ENCODE measurements at regions not wholly inside any gene's neighbourhood (a gene's known extent, or its start where the extent isn't known, plus 50 kb on each side); places are given as distances from the start of the nearest gene placed in this dataset.
A peak's percentile ranks its signal among the peaks of the same experiment; 100 is the strongest.
"Not testable (repeated sequence)": the region's sequence is repeated elsewhere in the genome, so short reads cannot be mapped to it uniquely, and the experiment has no call there.

- no peak for TF ChIP-seq CTCF (IDR thresholded peaks at IDR 0.05; ENCODE audit: low read depth, low read length)
- DNase-seq (ENCODE audit: low read depth, low spot score), result peak; percentile 28
- in situ Hi-C loops (cut with HindIII; ENCODE audit: low sequenced_read_pairs), result no loop called here
- H3K4me3 ChIP-seq (ENCODE audit: low read depth, low read length), result no peak overlapping the region
These were observed 66.0 kb upstream of the FAT1 start for GRCh38 chr4:186789651-186790050.

- in situ Hi-C loops (cut with HindIII; ENCODE audit: low sequenced_read_pairs), result no loop called here
- TF ChIP-seq CTCF (IDR thresholded peaks at IDR 0.05; ENCODE audit: low read depth, low read length), result no peak
- DNase-seq (ENCODE audit: low read depth, low spot score), result peak; percentile 37
- no peak overlapping the region for H3K4me3 ChIP-seq (ENCODE audit: low read depth, low read length)
These were observed 67.0 kb upstream of the FAT1 start for GRCh38 chr4:186790630-186791029.

- in situ Hi-C loops (cut with HindIII; ENCODE audit: low sequenced_read_pairs), result no loop called here
- H3K4me3 ChIP-seq (ENCODE audit: low read depth, low read length), result no peak overlapping the region
- peak; percentile 69 for DNase-seq (ENCODE audit: low read depth, low spot score)
- TF ChIP-seq CTCF (IDR thresholded peaks at IDR 0.05; ENCODE audit: low read depth, low read length), result no peak
These were observed 69.2 kb upstream of the FAT1 start for GRCh38 chr4:186792728-186793366.

GRCh38 chr4:186798951-186799659 lies 75.4 kb upstream of the FAT1 start:
- no peak for DNase-seq (ENCODE audit: low read depth, low spot score)
- TF ChIP-seq CTCF (IDR thresholded peaks at IDR 0.05; ENCODE audit: low read depth, low read length), result no peak
- in situ Hi-C loops (cut with HindIII; ENCODE audit: low sequenced_read_pairs), result no loop called here

GRCh38 chr4:186805020-186805820 lies 81.6 kb upstream of the FAT1 start:
- no peak overlapping the region for H3K4me3 ChIP-seq (ENCODE audit: low read depth, low read length)
- no peak for TF ChIP-seq CTCF (IDR thresholded peaks at IDR 0.05; ENCODE audit: low read depth, low read length)
- in situ Hi-C loops (cut with HindIII; ENCODE audit: low sequenced_read_pairs), result no loop called here
- DNase-seq (ENCODE audit: low read depth, low spot score), result no peak

More at GRCh38 chr4:186798951-186799659, 75.4 kb upstream of the FAT1 start:
- H3K4me3 ChIP-seq (ENCODE audit: low read depth, low read length), result no peak overlapping the region

- in situ Hi-C loops (cut with HindIII; ENCODE audit: low sequenced_read_pairs); DNase-seq (ENCODE audit: low read depth, low spot score); H3K4me3 ChIP-seq (ENCODE audit: low read depth, low read length): not testable (repeated sequence)
These were observed 82.3 kb upstream of the FAT1 start for GRCh38 chr4:186805917-186806316.

All from astrocyte of the spinal cord (primary cell).